Stimulated activated CD4-positive, alpha-beta T cell treated with anti-CD3 and anti-CD28 coated beads, Interleukin-2, amount 100 ng/mL, for 48 hours (primary cell): ENCODE measurements at regions not wholly inside any gene's neighbourhood (a gene's known extent, or its start where the extent isn't known, plus 50 kb on each side); places are given as distances from the start of the nearest gene placed in this dataset.

Source experiments
- DNase-seq, 2 donors: peaks; one replicate each; pipeline ENCODE4 v3.0.0-alpha.2; 2020

DNA sequence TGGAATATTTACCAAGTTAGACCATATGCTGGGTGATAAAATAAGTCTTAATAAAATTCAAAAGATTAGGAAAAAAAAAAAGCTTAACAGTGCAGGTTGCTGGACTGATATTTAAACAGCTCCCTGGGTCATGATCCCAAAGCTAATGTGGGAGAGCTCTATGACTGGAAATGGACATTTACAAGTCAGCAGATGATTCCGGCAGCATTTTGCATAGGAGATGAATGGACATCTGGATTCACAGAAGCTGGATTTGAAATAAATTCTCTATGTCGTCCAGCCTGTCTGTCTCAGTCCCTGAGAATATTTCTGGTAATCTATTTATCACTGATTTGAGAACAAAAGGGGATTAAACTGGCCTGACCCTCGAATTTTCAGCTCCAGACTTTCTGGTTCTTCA is 52.3 kb upstream of the KLHL25 start:
- DNase-seq: no peak

DNA sequence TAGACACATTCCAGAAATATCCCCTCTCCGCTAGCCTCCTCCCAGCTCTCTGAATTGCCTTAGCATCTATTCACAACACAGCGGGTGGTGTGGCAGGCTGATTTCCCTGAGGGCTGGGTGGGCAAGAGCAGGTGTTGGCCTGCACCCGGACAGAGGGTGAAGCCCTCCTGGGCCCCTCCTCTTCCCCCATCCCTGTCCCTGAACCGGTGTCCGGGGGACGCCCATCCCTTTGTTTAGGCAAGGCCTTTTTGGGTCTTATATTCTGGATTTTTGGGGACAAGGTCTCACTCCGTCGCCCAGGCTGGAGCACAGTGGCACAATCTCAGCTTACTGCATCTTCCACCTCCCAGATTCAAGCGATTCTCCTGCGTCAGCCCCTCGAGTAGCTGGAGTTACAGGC is 55.2 kb upstream of the KLHL25 start:
- no peak for DNase-seq

DNA sequence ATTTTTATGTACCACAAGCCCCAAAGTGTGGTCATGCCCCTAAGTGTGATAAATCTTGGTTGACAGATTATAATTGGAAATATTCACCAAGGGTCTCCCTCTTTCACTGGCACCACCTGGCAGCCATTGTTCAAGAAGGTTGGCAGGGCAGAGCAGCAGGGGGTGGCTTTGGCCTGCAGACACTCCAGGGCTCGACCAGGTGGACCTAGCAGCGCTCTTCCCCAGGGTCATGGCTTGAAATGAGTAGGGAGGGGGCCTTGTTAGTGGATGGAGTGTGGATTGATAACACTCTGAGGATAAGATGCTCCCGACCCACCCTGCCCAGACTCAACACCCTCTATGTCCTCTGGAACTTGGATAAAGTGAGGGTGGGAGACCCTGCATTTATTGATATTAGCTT is 58.2 kb upstream of the KLHL25 start:
- DNase-seq: no peak

DNA sequence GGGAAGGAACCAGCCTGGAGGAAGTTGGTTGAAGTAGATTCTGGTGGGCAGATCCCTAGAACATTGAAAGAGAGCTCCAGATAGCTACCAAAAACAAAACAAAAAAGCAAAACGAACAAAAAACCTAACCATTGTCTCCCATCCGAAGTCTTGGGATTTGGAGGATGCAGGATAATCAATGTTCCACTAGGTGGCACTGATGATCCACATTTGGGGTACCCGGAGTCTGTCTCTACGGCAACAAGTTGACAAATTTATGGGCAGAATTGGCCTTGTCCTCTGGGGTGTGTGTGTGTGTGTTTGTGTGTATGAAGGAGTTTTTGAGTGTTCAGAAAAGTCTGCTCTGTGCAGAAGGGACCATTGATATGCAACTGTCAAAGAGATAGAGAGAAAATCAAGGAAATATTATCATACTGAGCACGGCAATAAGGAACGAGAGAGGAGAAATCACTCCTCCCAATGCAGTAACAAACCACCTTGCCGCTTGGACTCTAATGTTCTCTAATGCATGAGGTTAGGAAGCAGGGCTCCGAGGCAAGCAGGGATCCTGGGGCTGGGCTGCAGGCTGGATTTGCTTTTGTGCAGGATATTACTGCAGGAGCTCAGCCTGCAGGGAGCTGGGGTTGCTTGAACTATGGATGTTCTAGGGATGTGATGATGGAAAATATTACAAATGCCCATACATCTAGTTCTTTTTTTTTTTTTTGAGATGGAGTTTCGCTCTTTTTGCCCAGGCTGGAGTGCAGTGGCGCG is 59.8 kb upstream of the KLHL25 start:
- DNase-seq: peak; percentile 47 to 51

DNA sequence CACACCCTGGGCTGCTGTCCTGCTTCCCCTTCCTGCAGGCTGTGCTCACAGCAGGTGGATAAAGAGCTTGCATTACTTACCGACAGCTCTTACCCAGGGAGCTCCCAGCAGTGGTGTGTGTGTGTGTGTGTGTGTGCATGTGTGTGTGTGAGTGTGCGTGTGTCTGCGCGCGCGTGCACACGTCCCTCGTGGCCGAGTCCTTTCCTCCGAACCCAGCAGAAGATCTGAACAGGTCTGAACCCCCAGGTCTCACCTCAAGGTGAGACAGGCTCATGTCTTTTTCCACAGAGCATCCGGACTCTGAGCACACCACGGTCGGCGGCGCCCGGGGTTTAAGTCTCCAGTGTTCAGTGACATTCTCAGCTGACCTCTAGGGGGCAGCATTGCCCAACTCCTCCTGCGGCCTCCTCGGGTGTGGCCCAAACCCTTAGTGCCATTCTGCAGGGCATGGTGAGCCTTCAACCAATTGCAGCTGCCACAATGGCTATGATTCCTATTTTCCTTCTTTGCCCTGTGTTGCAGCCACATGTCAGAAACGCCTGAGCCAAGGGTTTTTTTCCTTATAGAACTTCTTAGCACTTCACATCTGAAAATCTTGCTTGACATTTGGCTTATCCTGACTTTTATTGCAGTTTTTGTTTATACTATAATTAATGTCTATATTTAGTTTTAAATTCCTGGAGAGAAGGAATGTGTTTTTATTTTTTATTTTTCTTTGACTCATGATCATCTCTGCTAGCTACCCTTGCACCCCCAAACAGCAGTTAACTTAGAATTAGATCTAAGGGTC is 64.1 kb upstream of the KLHL25 start:
- DNase-seq: peak; percentile 80 to 81

DNA sequence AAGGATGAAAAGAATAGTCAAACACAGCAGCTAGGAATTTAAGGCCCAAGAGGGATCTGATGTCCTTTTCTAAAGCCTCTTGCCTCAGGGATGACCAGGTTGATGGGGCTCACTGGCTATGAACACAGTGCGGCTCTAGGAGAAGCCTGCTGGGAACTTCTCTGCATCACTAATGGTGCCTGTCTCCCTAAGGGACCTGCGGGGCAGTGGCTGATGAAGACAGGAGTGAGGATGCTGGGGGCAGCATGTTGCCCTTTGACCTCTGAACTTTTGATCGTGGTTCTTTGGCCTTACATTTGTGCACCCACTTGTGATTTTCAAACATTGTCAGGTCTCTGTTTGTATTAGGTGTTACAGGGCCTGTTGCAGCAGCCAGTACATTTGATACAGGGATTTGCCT is 64.9 kb upstream of the KLHL25 start:
- no peak for DNase-seq

DNA sequence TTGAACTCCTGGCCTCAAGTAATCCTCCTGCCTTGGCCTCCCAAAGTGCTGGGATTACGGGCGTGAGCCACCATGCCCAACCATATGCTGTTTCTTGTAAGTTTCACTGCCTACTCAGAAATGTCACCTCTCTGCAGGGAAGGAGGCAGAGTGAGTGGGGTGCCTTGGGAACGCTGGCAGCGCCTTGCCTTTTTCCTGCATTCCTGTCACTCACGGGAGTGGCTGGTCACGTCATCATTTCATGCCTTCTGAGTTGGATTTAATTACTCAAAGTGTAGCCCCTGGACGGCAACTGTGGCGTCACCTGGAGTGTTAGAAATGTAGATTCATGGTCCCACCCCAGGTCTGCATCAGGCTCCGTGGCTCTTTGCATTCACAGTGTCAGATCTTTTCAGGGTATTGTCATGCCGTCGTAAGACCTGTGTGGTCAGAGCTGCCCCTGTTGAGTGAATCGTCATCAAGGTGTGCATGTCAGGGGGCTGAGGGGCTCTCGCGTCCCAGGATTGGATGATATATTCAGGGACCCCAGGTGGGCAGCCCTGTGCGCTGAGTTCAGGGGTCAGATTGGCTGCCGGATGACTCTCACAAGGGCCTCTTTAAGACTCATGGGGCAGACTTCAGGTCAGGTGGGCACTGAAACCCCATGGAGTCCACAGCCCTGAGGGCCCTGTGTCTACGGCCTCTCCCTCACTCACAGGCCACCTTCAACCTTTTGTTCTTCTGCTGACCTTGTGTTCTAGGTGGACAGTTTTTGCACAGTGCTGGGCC is 65.9 kb upstream of the KLHL25 start:
- no peak for DNase-seq

DNA sequence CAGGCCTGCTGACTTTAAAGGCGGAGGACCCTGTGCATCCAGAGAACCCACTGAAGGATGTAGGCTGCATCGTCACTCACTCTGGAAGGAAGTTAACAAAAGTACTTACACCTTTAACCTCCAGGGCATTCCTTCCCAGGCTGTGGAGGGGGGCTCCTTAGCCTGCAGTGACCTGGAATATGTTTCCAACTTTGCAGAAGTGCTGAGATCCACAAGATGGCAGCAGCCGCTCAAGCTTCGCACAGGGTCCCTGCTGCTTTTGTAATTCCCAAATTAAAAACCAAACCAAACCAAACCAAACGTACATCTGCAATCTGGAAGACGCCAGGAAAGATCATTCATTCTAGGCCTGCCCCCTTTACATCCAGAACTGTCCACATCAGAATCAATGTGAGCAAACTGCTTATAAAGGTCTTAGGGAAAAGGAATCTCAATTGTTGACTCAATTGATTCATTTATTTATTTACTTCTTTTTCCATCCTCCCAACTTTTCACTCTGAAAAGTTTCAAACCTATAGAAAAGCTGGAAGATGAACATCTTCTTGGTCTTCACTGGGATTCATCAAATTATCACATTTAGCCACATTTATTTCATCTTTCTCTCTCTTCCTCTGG is 70.5 kb upstream of the KLHL25 start:
- DNase-seq: no peak

DNA sequence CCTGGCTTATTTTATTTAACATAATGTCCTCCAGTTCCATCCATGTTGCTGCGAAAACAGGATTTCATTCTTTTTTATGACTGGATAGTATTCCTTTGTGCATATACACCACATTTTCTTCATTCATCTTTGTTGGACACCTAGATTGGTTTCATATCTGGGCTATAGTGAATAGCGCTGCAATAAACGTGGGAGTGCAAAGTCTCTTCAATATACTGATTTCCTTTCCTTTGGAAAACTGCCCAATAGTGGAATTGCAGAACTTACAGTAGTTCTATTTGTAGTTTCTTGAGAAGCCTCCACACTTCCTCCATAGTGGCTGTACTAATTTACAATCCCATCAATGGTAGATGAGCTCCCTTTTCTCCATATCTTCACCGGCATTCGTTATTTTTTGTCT is 72.5 kb upstream of the KLHL25 start:
- no peak for DNase-seq

DNA sequence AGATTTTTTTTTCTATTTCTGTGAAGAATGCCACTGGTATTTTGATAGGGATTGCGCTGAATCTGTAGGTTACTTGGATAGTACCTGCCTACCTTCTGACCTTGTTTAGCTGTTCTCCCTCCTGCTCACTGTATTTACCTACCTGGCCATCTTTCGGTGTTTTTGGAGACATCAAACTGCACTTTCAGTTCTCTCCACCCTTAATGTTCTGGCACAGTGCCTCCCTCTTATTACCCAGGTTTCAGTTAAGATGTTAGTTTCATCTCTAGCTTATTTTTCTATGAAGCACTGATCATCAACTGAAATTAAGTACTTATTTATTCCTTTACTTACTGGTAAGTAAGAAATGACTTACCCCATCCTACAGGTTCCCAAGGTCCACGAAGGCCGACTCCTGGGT is 74.4 kb upstream of the KLHL25 start:
- no peak for DNase-seq

DNA sequence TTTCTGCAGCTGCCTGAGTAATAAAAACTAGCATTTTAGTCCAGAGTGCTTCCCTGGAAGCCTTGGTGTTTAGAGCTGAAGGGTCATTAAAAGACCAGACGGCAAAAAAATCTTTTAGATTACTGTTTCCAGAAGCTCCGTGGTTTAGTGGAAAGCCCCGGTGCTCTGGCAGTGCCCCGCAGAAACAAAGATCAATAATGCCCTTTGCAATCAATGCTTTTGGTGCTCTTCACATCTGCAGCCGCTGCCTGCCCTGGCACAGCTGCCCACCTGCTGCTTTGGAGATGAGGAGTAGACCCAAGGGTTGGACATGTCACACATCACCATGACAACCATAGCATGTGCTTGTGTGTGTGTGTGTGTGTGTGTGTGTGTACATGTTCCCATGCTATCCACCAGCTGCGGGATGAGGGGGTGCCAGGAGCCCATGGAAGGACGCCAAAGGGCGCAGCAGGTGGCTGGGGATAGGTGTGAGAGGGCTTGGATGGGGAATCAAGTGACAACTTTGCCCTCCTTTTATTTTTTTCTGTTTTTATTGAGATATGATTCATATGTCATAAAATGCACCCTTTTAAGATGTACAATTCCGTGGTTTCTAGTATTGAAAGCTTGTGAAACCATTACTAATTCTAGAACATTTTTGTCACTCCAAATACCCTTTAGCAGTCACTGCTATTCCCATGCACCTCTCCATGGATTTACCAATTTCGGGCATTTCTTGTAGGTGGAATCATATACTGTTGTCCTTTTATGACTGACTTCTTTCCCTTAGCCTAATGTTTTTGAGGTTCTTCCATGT is 75.7 kb upstream of the KLHL25 start:
- DNase-seq: no peak

DNA sequence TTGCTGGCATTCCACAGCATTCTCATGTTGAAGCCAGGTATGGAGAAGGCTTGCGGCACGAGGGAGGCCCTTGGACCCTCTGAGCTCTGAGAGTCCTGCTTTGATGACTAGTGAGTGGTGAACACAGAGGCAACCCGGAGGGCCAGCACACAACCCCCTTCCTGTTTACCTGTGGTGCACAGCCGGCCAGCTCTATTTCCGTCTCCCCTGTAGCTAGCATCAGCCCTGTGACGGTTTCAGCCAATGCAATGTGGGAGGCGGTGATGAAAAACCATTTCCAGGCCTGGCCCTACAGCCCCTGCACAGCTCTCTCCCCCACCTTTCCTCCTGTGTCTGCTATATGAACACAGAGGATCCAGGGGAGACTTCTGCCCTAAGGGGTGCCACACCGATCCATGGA is 76.8 kb upstream of the KLHL25 start:
- DNase-seq: no peak

DNA sequence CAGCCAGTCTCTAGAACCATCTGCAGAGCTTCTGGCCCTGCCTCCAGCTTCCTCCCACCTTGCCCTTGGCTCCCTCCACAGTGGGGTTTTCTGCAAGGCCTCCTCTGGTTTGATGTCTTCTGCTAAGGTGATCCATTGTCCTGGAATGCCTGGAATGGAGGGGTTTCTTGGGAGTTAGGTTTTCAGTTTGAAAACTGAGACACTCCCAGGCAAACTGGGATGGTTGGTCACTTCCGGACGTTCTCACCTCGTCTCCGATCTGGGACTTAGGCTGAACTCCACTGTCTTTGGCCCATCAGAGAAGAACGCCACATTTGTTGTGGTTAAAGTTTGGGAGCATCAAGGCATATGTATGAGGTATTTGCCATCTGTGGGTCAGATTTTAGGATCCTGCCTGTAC is 77.4 kb upstream of the KLHL25 start:
- DNase-seq: no peak

DNA sequence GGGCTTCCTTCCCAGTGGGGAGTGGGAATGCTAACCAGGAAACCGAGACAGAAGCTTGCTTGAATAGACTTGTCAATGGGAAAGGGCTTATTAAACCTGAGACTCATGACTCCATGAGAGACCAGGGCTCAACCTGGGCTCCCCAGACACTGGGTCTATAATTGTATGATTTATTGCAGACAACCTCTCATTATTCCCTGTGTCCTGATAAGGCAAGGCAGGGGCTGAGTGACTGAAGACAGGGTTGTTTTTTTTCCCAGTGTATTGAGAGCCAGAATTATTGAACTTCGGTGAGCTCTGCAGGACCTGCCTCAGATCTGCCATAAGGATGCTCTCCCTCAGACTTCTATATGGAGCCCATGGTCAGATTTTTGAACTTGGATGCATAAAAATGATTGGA is 79.5 kb upstream of the KLHL25 start:
- no peak for DNase-seq

DNA sequence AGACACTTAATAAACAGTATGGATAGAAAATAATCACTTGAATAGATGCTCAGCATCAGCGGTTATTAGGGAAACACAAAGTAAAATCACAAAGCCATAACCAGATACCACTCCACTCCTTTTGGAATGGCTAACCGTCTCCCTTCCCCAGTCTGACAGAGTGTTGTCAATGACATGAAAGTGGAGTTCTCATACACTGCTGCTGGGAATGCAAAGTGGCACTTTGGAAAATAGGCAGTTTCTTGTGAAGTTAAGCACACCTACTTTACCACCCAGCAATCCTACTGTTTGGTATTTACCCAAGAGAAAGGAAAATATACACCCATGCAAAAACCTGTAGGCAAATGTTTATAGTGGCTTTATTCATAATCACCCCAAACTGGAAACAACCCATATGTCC is 81.0 kb upstream of the KLHL25 start:
- no peak for DNase-seq

DNA sequence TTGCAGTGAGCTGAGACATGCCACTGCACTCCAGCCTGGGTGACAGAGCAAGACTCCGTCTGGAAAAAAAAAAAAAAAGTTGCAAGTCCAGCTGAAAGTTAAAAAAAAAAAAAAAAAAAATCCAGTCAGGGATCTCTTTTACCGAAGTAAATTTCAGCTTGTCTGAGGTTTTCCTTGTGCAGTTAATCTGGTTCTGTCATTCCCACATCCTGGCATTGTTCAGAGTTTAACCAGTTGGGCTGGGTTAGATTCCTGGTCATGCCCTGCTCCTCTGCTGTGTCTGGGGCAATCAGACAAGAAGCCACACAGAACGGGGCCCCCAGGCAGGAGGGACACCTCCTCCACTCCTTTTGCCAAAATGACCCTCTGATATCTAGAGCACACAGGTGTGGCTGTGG is 84.1 kb upstream of the KLHL25 start:
- no peak for DNase-seq

DNA sequence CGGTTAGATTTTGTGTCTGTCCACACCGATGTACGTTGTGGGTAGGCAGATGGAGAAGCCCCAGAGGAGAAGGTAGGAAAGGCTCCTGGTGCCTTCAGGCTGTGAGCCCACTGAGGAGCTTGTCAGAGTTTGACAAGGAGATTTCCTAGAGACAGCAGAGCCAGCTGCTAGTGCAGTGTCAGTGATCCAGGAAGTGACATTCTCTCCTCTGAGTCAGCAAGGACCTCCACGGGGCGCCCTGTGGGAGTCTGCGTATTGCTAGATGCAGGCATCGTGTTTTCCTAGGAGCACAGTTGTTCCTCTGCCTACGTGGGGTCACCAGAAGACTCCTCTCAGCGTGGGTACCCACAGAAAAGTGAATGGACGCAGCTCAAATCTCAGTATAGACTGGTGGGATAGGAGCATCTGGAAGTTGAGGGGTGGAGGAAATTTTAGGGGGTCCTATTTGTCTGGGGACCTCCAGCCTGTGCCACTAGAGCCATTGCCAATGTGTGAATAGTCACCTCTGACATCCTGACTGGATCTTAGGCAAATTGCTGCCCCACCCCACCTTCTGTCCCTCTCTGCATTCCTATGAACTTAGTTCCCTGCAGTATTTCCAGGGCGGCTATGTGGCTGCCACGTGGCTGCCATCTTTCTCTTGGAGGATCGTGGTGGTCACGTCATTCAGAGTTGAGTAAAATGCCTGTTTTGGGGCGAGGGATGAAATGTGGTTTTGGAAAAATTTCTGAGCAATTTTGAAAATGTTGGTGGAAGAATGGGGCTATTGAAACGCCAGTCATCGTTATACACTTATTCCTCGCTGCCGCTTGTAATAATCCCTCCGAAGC is 84.8 kb upstream of the KLHL25 start:
- no peak for DNase-seq

DNA sequence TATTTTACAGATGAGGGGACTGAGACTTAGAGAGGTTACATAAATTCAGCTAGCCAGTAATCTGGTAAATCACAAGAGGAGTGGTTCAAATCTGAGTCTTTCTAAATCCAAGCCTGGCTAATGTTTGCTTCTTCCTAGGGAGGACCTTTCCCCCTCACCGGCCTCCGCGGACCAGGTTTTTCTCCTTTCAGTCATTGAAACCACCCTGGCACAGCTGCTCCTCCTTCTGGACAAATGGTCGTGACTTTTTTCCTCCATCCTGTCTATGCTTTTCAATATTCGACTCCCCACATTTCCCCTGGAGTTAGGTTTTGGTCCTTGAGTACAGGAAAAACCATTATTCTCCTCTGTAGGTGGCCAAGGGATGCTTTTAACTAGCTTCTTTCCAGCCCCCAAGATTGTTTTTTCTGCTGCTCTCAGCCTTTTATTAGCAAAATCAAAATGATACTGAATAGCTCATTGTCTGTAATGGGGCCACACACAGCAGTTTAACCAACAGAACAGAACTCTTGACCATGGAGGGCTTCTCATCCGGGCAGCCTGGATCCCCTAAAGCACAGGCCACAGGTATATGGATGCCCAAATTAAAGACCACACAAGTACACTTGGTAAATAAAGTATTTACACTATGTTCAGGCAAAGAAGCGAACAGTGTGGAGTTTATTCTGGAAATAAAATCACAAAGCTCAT is 85.9 kb upstream of the KLHL25 start:
- DNase-seq: no peak

DNA sequence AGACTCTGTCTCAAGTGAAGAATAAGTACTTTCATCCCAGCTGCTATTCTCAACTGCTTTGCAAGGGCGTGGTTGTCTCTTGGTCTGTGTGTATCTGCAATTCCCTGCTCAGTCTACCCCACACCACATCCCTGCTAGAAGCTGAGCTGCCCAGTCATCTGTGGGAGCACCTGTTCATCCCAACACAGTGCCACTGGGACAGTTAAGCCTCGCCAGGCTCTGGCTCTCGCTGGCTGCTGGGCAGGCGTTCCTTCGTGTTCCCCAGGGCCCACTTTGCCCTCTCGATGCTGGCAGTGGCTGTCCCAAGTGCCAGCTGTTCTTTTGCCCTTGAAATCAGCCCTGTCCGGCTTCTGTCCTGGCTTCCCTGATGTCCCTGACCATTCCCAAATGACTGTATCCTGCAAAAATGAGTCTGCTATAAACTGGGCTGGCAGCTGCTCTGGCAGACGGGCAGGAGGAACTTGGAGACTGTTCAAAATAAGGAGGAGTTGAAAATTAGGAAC is 91.6 kb upstream of the KLHL25 start:
- no peak for DNase-seq

DNA sequence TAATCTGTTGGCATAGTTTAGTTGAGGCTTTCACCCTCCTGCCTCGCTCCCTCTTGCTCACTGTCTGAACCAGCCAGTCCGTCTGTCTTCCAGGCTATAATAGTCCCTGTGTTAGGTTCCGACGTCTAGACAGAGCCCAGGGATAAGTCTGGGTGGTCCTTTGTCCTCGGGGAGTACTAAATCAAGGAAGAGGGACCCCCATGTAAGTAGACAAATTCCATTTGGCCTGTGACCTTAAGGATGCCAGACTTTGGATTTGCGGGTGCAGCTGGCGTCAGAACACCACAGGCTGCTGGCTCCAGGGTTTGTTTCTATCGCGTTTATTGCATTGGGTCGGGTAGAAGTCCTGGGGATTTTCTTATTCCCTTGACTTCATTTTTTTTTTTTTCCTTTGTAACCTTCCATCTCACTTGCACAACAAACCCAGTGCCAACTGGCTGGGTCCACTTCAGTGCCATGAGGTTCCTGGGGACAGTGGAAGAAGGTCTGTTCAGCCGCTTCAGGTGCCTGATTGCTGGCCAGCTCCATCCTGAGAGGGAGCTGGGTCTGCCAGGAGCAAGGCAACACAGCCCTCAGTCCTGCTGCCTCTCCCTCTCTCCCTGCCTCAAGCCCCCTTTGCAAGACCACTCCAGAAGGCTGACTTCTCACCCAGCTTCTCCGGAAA is 95.4 kb upstream of the KLHL25 start:
- no peak for DNase-seq
